T-cell (primary cell): ENCODE measurements at regions not wholly inside any gene's neighbourhood (a gene's known extent, or its start where the extent isn't known, plus 50 kb on each side); places are given as distances from the start of the nearest gene placed in this dataset.

Experiments
- ATAC-seq, 4 experiments: fragments of 200-7000 bp in 3 of 4; fragments of 150-1000 bp in 1 of 4; cut with Tn5 transposase; replicated peaks in 1 of 4; 1 replicate in 3 of 4; 2 replicates in 1 of 4; pipeline ENCODE4 v1.10.0; 2021; ENCODE audit warnings: moderate library complexity in 3 of 4, mild to moderate bottlenecking in 2 of 4, moderate number of reproducible peaks in 1 of 4
- CTCF ChIA-PET, 2 donors: fragments of 300-600 bp; sonication (Branson Sonifier 250); formaldehyde crosslinking; loops; one replicate each; lab custom pipeline; 2022; ENCODE audit warnings: antibody characterized with exemption in 2 of 2; lab: Charles Lee
- POLR2A ChIA-PET, 2 donors: fragments of 300-600 bp; sonication (Branson Sonifier 250); formaldehyde crosslinking; loops; one replicate each; lab custom pipeline; 2022; ENCODE audit warnings: antibody characterized with exemption in 2 of 2; lab: Charles Lee
- DNase-seq, 35 experiments: peaks; one replicate each; pipeline versions ENCODE4 v3.0.0 to v3.0.0-alpha.2; 2013 to 2023
- H3K27ac ChIP-seq: one replicate; pipeline ENCODE4 v1.5.1; 2013; ENCODE audit warnings: low read length
- H3K27me3 ChIP-seq, 2 experiments: replicated peaks in 1 of 2; 1 replicate in 1 of 2; 2 replicates in 1 of 2; pipeline versions ENCODE4 v1.6.1 to v1.7.0; 2013; ENCODE audit warnings: low read length in 1 of 2, mixed read lengths in 1 of 2; ENCODE audit not compliant: control insufficient read depth in 2 of 2, insufficient read depth in 2 of 2; ENCODE audit errors: extremely low read depth in 1 of 2
- H3K36me3 ChIP-seq, 2 donors: 1 replicate in 1 of 2; 2 replicates in 1 of 2; pipeline versions ENCODE4 v1.6.1 to v1.7.0; 2013; ENCODE audit warnings: low read length in 1 of 2; ENCODE audit not compliant: control insufficient read depth in 2 of 2, insufficient read depth in 1 of 2; ENCODE audit errors: extremely low read depth in 1 of 2
- H3K4me1 ChIP-seq, 2 experiments: 1 replicate in 1 of 2; 2 replicates in 1 of 2; pipeline versions ENCODE4 v1.6.1 to v1.7.0; 2013; ENCODE audit warnings: low read length in 2 of 2, mixed read lengths in 1 of 2; ENCODE audit not compliant: insufficient read depth in 2 of 2, control insufficient read depth in 1 of 2; ENCODE audit errors: extremely low read depth in 1 of 2
- H3K4me3 ChIP-seq, 2 donors: 1 replicate in 1 of 2; 2 replicates in 1 of 2; pipeline versions ENCODE4 v1.5.1 to v1.7.0; 2013; ENCODE audit warnings: mild to moderate bottlenecking in 2 of 2, low read length in 1 of 2, moderate library complexity in 1 of 2; ENCODE audit not compliant: control insufficient read depth in 1 of 2; ENCODE audit errors: extremely low read depth in 1 of 2
- H3K9me3 ChIP-seq: 2 replicates; pipeline ENCODE4 v1.7.0; 2013
- H3K27ac Mint-ChIP-seq, 2 donors: one replicate each; pipeline ENCODE4 v1.8.0; 2020 to 2021; ENCODE audit warnings: mild to moderate bottlenecking in 2 of 2, mixed read lengths in 2 of 2
- H3K27me3 Mint-ChIP-seq, 2 donors: one replicate each; pipeline ENCODE4 v1.8.0; 2021 to 2022; ENCODE audit warnings: mixed read lengths in 2 of 2
- H3K36me3 Mint-ChIP-seq: one replicate; pipeline ENCODE4 v1.8.0; 2021; ENCODE audit warnings: mixed read lengths
- H3K4me1 Mint-ChIP-seq, 3 donors: one replicate each; pipeline ENCODE4 v1.8.0; 2020 to 2022; ENCODE audit warnings: mixed read lengths in 3 of 3, mild to moderate bottlenecking in 1 of 3
- H3K4me3 Mint-ChIP-seq, 3 donors: one replicate each; pipeline ENCODE4 v1.8.0; 2020 to 2022; ENCODE audit warnings: mild to moderate bottlenecking in 3 of 3, mixed read lengths in 3 of 3, moderate library complexity in 3 of 3
- H3K9me3 Mint-ChIP-seq, 3 donors: one replicate each; pipeline ENCODE4 v1.8.0; 2020 to 2022; ENCODE audit warnings: mixed read lengths in 3 of 3
- WGBS: methylation state at CpG from one replicate; pipeline ENCODE4 v1.1.5; 2013; ENCODE audit warnings: missing lambda C conversion rate; ENCODE audit not compliant: insufficient coverage; 5-methylcytosine and 5-hydroxymethylcytosine counted together

DNA sequence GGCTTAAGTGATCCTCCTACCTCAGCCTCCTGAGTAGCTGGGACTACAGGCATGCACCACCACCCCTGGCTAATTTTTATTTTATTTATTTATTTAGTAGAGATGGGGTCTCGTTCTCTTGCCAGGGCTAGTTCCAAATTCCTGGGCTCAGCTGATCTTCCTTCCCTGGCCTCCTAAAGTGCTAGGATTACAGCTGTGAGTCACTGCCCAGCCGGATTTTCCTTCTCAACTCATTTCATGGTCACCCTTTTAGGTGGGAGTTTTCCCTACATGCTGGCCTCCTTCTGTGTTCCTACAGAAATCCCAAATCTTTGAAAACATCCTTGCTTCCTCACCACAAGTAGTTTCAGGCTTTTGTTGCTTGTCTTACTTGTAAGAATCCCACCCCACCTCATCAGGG is 102.1 kb upstream of the SIAH1 start:
- H3K27ac ChIP-seq: no peak overlapping the region
- DNase-seq (no peak), ATAC-seq (no peak)
- POLR2A ChIA-PET: no interaction called here
- CTCF ChIA-PET: no interaction called here
- peaks cover 13 to 14% of the 10 kb centered on the region in 2 donors for H3K27me3 Mint-ChIP-seq
- peaks cover 0 to 6% of the 10 kb centered on the region in 2 experiments for H3K27me3 ChIP-seq
- H3K9me3 ChIP-seq: no peaks in the 10 kb centered on the region
- no peak overlapping the region for H3K27ac Mint-ChIP-seq
- H3K4me1 Mint-ChIP-seq: no peaks in the 10 kb centered on the region
- H3K36me3 ChIP-seq: no peaks in the 10 kb centered on the region
- no peak overlapping the region for H3K4me3 ChIP-seq
- no peaks in the 10 kb centered on the region for H3K4me1 ChIP-seq
- no peak overlapping the region for H3K4me3 Mint-ChIP-seq
- no peaks in the 10 kb centered on the region for H3K36me3 Mint-ChIP-seq
- H3K9me3 Mint-ChIP-seq: peaks cover 0 to 5% (median 5%) of the 10 kb centered on the region in 3 donors
- WGBS: no CpG with 5 or more reads among the region's 2 CpGs

DNA sequence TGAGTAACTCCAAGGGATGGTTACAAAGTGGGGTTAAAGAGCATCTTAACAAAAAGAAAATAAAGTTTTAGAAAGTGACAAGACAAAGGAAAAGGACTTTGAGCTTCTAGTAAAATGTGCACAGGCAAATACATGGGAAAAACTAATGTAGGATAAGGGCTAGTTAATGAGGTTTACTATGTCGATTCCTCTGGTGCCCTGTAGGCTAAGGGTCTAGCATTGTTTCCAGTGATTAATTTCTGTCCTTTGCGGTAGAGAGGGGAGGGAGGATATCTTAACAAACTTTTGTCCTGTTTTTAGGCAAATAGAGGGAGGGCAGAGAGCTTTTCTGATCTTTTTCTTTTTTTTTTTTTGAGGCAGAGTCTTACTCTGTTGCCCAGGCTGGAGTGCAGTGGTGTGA is 96.6 kb upstream of the SIAH1 start:
- Mint-ChIP-seq H3K4me3 (no peak overlapping the region), H3K4me1 (no peaks in the 10 kb centered on the region), H3K27ac (no peak overlapping the region), H3K27me3 (peaks cover 4 to 13% of the 10 kb centered on the region in 2 donors), H3K36me3 (no peaks in the 10 kb centered on the region), H3K9me3 (peaks cover 0 to 5% (median 5%) of the 10 kb centered on the region in 3 donors)
- ChIA-PET CTCF (interaction anchor here in 1 of 2 donors (0.7 kb wide), 1 partner anchor 9 kb away, joined by 3 read pairs; no protein-coding TSS in a partner anchor), POLR2A (no interaction called here)
- H3K27me3 ChIP-seq: no peaks in the 10 kb centered on the region
- H3K4me3 ChIP-seq: no peak overlapping the region
- WGBS: 100% methylated on average over 2 of the region's 2 CpGs
- no peak overlapping the region for H3K27ac ChIP-seq
- no peaks in the 10 kb centered on the region for H3K4me1 ChIP-seq
- H3K9me3 ChIP-seq: no peaks in the 10 kb centered on the region
- ATAC-seq (no peak), DNase-seq (no peak)
- no peaks in the 10 kb centered on the region for H3K36me3 ChIP-seq

DNA sequence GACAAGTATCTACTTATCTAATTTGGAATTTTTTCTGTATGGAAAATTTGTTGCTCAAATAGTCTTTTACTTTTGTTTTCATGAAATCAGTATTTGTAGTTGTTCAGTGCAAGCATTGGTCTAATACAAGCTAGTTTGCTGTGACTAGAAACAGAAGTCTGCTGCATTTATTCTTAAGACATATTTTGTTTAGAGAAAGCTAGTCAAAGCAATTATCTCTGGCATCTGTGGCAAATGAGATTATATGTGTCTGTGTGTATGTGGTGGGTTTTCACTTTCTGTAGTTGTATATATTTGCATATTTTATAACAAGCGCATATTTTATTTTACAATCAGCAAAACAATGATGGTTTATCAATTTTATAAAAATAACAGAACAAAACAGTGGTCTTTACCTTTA is 96.0 kb upstream of the SIAH1 start:
- no peaks in the 10 kb centered on the region for H3K4me1 ChIP-seq
- DNase-seq (no peak), ATAC-seq (no peak)
- CTCF ChIA-PET: no interaction called here
- Mint-ChIP-seq H3K4me1 (no peaks in the 10 kb centered on the region), H3K27ac (no peak overlapping the region), H3K4me3 (no peak overlapping the region), H3K27me3 (peaks cover 4 to 10% of the 10 kb centered on the region in 2 donors), H3K9me3 (peaks cover 0 to 5% (median 5%) of the 10 kb centered on the region in 3 donors), H3K36me3 (no peaks in the 10 kb centered on the region)
- no CpG with 5 or more reads among the region's 1 CpG for WGBS
- no peaks in the 10 kb centered on the region for H3K36me3 ChIP-seq
- H3K4me3 ChIP-seq: no peak overlapping the region
- no peaks in the 10 kb centered on the region for H3K27me3 ChIP-seq
- no peak overlapping the region for H3K27ac ChIP-seq
- no peaks in the 10 kb centered on the region for H3K9me3 ChIP-seq
- POLR2A ChIA-PET: no interaction called here

DNA sequence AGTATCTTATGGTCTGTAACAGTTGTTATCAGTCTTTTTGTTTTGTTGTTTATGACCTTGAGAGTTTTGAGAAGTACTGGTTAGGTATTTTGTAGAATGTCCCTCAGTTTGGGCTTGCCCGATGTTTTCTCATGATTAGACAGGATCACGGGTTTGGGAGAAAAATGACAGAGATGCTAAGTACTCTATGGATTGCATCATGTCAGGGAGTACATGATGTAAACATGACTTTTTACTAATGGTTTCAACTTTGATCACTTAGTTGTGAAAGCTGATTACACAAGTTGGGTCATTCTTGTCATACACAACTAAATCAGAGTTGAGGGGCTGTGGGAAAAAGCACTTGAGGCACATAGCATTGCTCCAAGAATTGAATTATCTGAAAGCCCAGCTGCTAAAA is 94.7 kb upstream of the SIAH1 start:
- Mint-ChIP-seq H3K36me3 (no peaks in the 10 kb centered on the region), H3K4me1 (no peaks in the 10 kb centered on the region), H3K4me3 (no peak overlapping the region), H3K27ac (no peak overlapping the region), H3K9me3 (peaks cover 0 to 13% (median 12%) of the 10 kb centered on the region in 3 donors), H3K27me3 (peaks cover 8 to 17% of the 10 kb centered on the region in 2 donors)
- WGBS: 86% methylated on average over 2 of the region's 2 CpGs
- Histone ChIP-seq H3K4me3 (no peak overlapping the region), H3K27me3 (no peaks in the 10 kb centered on the region), H3K4me1 (no peaks in the 10 kb centered on the region), H3K27ac (no peak overlapping the region), H3K9me3 (no peaks in the 10 kb centered on the region), H3K36me3 (no peaks in the 10 kb centered on the region)
- CTCF ChIA-PET: no interaction called here
- ATAC-seq (no peak), DNase-seq (no peak)
- POLR2A ChIA-PET: no interaction called here

DNA sequence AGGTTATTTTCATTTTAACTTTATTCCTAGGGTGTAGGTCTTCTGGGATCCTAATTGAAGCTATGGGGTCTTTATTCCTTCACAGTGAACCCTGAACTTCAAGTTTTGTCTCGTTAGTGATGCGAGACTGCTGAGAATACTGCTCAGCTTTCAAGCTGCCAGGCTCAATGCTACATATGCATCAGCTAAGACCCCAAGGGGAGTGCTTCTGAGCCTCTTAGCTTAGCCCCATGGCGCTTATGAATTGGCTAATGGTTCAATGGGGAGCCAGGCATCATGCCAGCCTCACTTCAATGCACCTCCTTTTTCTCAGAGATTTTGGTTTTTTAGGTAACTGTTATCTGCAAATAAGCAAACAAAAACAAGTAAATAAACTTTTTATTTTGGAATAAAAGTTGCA is 94.1 kb upstream of the SIAH1 start:
- no peaks in the 10 kb centered on the region for H3K27me3 ChIP-seq
- Mint-ChIP-seq H3K27ac (no peak overlapping the region), H3K4me3 (no peak overlapping the region), H3K9me3 (peaks cover 0 to 13% (median 12%) of the 10 kb centered on the region in 3 donors), H3K27me3 (peaks cover 8 to 17% of the 10 kb centered on the region in 2 donors), H3K36me3 (no peaks in the 10 kb centered on the region), H3K4me1 (no peaks in the 10 kb centered on the region)
- ChIA-PET CTCF (interaction anchor here in 1 of 2 donors (0.6 kb wide), 1 partner anchor 147 kb away, joined by 3 read pairs; no protein-coding TSS in a partner anchor), POLR2A (no interaction called here)
- H3K4me1 ChIP-seq: no peaks in the 10 kb centered on the region
- H3K9me3 ChIP-seq: no peaks in the 10 kb centered on the region
- H3K4me3 ChIP-seq: no peak overlapping the region
- no peak overlapping the region for H3K27ac ChIP-seq
- H3K36me3 ChIP-seq: no peaks in the 10 kb centered on the region
- ATAC-seq: no peak
- 87% methylated on average over 2 of the region's 3 CpGs for WGBS
- no peak for DNase-seq

GRCh38 chr16:48478393-48478792 is 93.2 kb upstream of the SIAH1 start:
- no peak for DNase-seq
- no peak overlapping the region for H3K27ac Mint-ChIP-seq
- H3K4me3 Mint-ChIP-seq: no peak overlapping the region
- 80% methylated on average over 3 of the region's 5 CpGs for WGBS
- H3K27ac ChIP-seq: no peak overlapping the region
- ChIA-PET CTCF (interaction anchor here in 1 of 2 donors (0.6 to 0.7 kb wide), 2 partner anchors 100 to 109 kb away, joined by 4 to 10 read pairs; no protein-coding TSS in a partner anchor), POLR2A (interaction anchor here (0.7 kb wide), 2 partner anchors 880 to 1468 kb away, joined by 6 to 7 read pairs; no protein-coding TSS in a partner anchor)
- H3K36me3 Mint-ChIP-seq: no peaks in the 10 kb centered on the region
- ATAC-seq: no peak
- no peaks in the 10 kb centered on the region for H3K4me1 ChIP-seq
- H3K27me3 ChIP-seq: no peaks in the 10 kb centered on the region
- no peak overlapping the region for H3K4me3 ChIP-seq
- H3K9me3 Mint-ChIP-seq: peaks cover 0 to 8% (median 7%) of the 10 kb centered on the region in 3 donors
- no peaks in the 10 kb centered on the region for H3K36me3 ChIP-seq
- no peaks in the 10 kb centered on the region for H3K9me3 ChIP-seq
- H3K27me3 Mint-ChIP-seq: peaks cover 8 to 17% of the 10 kb centered on the region in 2 donors
- H3K4me1 Mint-ChIP-seq: peaks cover 0 to under 1% (median 0%) of the 10 kb centered on the region in 3 donors
